ENCODE measurements at regions not wholly inside any gene's neighbourhood (a gene's known extent, or its start where the extent isn't known, plus 50 kb on each side); places are given as distances from the start of the nearest gene placed in this dataset.

DNA sequence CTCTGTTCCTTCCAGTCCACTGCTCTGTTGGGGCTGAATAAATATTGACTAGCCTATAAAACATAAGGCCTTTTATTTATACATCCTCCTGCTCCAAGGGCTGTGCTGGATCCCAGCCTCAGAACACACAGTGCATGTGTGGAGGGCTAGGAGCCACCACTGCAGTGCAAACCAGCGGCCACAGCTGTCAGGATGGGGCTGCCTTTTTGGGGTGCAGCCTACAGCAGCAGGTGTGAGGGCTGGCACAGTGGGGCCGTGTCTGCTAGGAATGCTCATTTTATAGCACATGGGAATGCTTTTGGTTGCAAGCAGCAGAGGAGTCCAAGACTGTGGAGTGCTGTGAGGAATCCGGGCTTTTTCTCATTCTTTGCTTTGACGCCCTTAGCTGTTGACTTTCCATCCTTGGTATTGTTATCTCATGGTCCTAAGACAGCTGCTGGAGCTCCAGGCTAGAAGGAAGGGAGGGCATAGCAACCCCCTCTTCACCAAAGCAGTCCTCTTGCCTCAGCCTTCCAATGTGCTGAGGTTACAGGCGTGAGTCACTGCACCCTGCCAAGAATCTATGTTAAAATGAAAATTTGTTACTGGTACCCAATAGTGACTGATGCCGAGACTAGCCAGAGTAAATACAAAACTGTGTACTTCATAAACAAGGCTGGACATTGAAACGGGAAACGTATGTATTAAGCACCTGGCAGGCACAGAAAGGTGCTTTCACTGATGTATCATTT lies 334.3 kb upstream of the GATB start:
- DNase-seq (ENCODE audit: low spot score) = no peak

DNA sequence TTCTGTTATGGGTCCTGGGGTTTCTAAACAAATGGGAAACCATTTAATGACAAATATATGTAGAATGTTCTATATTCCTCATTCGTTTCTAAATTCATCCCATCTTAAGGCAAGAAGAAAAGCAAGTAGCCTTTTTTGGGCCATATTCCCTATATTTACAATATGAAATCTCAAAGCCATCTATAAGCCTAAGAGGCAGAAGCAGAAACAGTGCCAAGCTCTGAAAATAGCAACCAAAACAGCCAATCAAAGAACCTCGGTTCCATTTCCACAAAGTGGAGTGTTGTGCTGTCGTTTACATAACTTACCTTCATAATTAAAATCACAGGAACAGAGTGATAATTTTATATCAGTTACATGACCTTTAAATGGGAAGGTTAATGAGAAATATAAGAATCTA lies 330.6 kb upstream of the GATB start:
- no peak for DNase-seq (ENCODE audit: low spot score)

DNA sequence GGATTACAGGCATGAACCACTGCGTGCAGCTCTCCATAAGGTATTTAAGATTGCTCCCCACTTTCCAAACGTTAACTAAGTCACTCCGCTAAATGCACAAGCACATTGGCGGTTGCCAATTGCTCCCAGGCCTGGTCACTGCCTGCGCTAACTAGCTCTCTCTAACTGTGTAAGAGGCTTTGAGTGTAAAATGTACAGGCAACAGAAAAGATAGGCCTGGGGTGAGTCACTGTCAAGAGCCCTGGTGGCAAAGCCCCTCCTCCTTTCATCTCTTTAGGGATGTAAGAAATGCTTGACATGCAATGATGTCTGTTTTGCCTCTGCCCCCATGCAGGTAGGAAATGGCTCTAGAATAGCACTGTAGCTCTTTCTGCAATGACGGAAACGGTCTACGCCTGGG lies 329.7 kb upstream of the GATB start:
- peak; percentile 30 for DNase-seq (ENCODE audit: low spot score)

DNA sequence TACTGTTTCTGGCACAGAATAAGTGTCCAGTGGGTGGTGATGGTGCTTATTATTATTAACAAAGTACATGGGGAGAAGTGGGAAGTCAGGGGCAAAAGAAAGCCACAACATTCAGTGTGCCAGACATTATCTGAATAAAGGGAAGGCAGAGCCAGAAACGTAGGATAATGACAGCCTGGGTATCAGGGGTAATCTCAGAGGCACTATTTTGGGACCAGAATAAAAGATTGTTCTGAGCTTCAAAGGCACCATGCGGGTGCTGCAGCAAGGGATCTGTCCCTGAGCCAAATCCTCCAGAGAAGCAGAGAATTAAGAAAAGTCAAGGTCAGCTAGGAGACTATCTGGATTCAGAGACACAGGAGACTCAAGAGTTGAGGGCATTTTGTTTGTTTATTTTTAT lies 328.8 kb upstream of the GATB start:
- no peak for DNase-seq (ENCODE audit: low spot score)

DNA sequence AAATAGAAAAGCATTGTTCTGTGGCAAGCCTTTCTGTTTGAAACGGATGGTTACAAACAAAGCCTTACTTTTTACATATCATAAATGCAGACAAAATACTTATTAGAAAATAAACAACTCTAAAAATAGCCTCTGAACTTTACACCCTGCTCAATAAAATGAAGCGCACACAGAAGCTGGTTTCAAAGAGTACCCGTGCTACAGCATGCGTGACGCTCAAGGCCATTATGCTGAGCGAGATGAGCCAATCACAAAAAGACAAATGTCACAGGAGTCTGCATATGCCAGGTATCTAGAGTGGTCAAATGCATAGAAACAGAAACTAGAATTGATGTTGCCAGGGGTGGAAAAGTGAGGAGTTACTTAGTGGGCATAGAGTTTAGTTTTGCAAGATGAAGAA lies 326.5 kb upstream of the GATB start:
- DNase-seq (ENCODE audit: low spot score) = no peak

DNA sequence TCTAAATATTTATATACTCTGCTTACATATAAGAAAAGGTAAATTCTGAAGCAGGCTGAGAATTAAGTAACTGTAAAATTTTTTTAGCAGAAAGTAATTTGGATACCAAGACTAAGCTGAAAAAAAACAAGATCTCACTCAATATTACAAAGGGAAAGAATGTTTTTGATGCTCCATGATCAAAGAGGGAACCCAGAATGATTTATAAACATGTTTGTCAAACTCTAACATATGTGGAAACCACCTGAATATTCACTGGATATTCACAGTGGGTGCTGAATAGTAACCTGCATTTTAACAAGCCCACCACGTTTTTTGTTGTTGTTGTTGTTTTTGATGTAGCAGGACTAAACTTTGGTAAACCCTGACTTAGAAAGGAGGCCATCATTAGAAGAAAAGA lies 324.9 kb upstream of the GATB start:
- DNase-seq (ENCODE audit: low spot score) = no peak

DNA sequence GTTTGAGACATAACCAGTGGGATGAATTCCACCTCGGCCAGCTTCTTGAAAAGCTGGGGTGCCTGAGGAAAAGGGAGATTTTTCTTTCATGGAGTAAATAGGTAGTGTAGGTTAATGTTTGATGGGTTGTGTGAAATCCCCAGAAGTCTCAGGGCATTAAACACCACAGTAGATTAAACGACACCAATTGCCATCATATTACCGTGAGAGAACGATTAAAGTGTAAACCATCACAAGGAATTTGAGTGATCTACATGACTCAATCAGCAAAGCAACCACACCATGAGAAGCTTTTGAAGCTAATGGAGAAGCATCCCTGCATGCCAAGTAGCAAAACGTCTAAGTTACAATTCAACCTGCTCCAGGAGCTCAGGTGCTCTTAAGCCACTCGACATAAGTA lies 322.5 kb upstream of the GATB start:
- no peak for DNase-seq (ENCODE audit: low spot score)

DNA sequence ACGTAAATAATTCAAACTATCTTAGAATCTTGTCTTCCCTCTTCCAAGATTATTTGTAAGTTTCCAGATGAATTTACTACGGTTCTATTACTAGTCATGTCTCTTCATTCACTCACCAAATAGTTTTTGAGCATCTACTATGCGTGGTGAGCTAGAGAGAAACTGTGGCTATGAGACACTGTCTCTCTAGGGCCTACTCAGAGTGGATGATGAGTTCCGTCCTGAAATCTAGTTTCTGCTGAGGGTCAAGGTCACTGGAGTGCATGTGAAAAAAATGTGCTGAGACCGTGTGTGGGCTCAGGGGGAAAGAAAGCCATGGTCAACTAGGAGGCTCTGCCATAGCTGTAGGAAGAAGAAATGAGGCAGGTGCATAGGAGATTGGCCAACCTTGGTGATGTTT lies 320.2 kb upstream of the GATB start:
- no peak for DNase-seq (ENCODE audit: low spot score)

DNA sequence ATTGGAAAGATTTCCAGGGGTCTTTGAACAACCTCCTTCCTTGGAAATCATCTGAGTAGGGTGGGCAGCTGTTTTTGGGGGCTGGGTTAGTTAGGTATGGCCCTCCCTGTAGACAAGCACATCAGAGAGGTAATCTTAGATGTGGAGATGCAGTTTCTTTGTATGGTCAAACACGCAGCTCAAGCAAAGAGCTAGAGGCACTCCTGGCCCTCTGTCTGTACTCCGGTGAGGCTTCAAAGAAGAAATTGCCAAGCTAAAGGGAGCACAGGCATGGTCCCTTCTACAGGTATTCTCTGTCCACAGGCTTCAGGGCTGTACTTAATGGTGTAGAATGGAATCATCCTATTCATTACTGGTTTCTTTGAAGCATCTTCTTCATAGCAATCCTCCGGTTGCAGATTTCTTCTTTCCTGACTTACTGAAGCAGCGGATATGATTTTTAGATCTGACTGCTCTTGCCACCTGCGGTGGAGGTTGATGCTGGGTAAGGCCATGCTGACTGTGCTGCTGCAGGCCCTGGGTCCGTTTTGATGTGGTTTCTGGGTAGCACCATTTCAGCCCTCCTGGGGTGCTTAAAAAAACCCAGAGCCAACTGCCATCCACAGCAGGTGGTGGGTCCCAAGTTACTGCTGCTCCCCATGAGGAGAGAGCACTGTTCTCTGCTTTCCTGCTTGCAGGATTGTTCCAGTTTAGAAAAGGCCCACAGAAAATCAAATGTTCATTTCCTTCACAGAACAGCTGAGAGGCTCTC lies 318.9 kb upstream of the GATB start:
- DNase-seq (ENCODE audit: low spot score) = peak; percentile 83

DNA sequence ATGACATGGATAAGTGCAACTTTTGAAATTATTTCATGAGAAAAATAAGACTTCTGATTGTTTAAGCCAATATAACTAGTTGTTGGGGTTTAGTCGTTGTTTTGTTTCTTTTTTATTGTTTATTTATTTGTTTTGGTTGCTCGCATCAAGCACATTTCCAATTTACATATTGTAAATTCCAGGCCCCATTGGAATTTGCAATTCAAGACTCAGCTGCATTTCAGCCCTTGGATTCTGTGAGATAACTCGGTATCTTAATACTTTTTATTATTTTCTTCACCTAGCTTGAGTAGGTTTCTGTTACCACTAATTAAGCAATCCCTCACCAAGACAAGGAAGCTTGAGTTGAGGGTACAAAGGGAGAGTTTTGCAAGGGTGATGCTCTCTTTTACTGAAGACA lies 318.3 kb upstream of the GATB start:
- no peak for DNase-seq (ENCODE audit: low spot score)

DNA sequence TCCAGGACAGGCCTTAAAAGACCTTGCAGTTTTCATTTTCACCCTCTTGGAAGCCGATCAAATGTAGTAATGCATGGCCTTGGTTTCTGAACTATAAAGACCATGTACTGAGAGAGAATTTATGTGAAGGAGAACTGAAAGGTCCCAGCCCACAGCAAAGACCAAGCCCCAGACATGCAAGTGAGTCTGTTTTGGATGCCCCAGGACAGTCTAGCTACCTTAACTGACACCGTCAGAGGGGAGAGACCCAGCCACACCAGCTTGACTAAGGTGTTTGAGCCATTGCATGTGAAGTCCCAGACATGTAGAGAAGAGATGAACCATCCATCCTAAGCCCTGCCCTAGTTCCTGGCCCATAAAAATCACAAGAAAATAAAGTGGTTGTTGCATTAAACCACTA lies 316.8 kb upstream of the GATB start:
- DNase-seq (ENCODE audit: low spot score) = no peak

DNA sequence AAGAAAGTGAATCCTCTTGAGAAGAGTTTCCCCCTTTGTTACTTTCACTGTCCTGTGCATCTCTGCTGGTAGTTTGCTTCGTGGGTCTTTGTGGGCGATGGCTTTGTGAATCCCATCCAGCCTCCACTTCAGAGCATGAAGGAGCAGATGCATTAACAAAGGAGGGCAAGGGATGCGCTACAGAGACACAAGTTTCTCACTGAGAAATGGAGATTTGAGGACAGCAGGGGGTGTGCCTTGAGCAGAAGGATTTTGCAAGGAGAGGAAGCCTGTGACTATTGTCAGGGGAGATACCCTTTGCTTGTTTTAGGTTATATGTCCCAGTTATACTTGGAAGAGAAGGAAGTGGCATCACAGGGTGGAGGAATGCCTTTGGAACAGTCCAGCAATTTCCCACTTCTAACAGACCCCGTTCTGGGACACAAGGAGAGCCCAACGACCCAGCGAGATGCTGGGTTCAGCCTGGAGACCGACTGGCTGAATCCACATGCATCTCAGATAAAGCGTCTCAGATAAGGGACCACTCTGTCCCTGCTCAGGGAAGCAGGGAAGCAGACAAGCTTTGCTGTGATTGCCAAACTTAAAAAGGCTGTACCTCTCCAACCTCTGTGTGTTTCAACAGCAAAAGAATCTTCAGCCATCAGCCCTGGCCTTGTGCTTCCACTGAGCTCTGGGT lies 314.6 kb upstream of the GATB start:
- no peak for DNase-seq (ENCODE audit: low spot score)

DNA sequence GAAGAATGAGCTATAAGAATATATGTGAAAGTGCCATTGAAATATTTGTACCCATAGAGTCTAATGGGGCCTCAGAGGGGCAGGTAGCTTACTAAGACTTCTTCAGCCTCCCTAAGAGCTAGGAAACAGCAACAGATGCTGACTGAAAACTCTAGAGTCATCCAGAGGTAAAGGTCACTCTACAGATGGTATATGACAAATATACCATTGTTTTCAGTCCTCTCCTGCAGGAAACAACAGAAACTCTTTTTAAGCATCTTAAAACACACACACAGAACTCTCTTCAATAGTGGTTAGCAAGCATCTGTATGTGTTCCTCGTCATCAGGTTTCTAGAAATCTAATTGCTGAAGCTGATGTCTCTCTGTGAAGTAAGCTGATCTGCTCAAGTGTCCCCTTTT lies 313.8 kb upstream of the GATB start:
- no peak for DNase-seq (ENCODE audit: low spot score)

DNA sequence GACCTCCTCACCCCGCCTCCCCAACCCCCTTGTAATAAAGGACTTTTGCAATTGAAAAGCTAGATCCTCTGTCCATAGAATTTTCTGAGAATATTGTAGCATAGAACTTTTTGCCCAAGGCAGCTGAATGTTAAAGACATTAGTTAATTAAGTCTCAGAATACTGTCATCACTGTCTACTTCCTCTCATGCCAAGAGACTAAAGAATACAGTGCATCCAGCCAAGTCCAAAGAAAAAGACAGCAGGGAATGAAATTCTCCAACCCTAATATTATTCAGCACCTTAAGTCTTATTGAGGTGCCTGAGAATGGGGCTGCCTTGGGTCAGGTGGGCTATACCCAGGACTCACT lies 313.3 kb upstream of the GATB start:
- no peak for DNase-seq (ENCODE audit: low spot score)

DNA sequence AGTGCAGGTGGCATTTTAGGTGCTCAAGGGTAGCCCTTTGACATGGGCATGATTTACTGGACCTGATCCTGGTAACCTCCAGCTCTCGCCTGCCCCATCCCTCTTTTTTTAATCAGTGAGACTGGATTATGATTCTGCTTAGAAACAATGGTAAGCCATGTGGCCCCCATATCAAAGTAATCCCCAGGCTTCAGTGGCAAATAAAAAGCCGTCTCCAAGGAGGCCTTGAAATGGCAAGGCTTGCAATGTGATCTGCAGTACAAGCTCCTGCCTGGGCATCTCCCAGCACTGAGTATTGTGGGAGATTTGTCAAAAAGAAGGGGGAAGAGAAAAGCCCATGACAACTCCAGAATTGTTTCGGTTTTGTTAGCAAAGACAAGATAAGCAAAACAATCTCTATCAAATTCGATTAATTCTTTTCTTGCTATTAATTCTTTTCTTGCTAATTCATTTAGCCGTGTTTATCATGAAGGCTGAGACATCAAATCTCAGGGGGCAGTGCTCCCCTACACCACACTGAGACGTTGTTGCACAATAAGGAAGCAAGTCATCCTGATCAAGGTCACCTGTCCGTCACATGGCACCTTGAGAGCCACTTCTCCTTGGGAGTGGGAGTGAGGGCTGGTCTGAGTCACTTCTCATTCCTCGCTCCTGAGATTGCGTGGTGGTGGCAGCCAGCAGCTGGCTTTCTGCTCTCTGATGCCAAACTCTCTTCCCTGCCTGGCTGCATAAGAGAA lies 312.7 kb upstream of the GATB start:
- DNase-seq (ENCODE audit: low spot score) = no peak

DNA sequence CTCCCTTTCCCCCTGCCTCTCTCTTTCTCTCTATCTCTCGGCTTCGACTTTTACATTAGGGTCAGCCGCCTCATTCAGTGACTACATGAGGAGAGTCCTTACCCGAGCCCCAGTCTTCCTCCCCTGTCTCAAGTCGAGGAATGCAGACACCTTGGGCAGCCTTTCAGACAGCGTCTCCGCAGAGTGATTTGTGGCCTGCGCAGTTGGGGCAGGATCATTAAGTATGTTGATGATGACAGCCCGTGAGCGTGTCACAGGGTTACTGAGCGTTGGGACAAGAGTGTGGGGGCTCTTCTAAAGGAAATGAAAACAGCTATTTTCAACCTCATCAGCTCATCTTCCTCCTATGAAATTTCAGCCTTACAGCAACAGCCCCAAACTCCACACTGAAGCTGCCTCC lies 312.1 kb upstream of the GATB start:
- DNase-seq (ENCODE audit: low spot score) = no peak

DNA sequence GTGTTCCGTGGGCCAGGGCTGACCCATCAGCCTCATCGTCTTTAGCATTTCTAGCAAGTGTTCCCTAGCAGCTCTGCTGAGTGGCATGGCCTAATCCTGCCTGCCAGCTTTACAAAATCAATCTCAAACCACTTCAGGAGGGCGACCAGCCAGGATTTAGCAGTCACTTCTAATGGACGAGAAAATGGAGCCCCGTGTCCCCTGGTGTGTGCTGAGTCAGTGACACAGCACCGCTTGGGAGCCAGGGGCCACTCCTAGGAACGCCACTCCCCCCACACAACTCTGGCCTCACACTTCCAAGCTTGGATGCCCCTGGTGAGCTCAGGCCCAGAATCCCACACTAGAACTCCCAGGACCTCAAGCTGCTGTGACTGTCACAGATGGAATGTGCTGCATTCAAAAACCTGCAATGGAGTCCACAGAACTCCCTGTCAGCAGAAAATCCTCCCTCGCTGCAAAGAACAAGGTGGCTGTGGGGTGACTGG lies 311.2 kb upstream of the GATB start:
- DNase-seq (ENCODE audit: low spot score) = no peak

DNA sequence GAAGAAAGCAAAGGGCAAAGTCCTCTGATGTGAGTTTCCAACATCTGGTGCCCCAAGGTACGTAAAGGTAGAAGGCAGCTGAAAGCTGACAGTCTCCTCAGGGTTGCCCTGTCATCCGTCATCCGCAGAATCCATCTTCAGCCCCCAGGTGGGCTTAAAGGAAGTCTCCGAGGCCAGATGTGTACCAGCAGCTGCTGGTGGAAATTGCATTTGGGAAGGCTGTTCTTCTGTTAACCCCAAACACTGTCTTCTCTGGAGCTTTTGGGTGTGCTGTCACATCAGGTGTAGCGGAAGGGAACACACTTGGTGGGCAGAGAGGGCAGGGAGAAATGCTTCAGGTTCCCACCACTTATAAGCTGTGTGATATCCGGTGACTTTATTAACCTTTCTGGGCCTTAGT lies 310.0 kb upstream of the GATB start:
- no peak for DNase-seq (ENCODE audit: low spot score)

DNA sequence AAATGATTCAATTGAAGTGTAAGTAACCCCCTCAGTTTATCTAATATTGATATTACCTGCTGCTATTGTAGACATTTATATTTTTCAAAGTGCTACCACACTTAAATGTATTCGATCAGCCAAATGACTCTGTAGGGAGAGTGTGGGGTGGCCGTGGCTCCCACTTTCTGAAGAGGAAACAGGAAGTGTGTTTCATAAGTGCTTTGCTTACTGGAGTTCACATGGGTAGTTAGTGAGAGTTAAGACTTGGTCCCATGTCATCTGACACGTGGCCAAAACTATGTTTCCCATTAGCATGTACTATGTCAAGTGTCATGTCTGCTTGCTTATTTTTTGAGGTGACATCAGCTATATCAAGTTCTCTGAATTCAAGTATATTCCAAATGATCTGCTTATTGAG lies 308.1 kb upstream of the GATB start:
- DNase-seq (ENCODE audit: low spot score) = no peak

DNA sequence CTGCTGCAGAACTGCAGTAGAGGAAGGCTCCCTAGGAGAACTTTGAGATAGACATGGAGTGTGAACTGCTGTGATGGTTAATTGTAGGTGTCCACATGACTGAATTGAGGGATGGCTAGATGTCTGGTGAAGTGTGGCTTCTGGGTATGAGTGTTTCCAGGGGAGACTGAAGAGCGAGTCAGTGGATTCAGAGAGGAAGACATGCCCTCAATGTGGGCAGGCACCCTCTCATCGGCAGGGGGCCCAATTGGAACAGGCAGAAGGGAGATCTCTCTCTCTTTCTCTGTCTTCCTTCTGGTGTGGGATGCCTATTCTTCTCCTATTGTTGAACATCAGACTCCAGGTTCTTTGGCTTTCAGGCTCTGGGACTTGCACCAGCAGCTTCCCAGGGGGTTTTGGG lies 304.7 kb upstream of the GATB start:
- DNase-seq (ENCODE audit: low spot score) = peak; percentile 9

DNA sequence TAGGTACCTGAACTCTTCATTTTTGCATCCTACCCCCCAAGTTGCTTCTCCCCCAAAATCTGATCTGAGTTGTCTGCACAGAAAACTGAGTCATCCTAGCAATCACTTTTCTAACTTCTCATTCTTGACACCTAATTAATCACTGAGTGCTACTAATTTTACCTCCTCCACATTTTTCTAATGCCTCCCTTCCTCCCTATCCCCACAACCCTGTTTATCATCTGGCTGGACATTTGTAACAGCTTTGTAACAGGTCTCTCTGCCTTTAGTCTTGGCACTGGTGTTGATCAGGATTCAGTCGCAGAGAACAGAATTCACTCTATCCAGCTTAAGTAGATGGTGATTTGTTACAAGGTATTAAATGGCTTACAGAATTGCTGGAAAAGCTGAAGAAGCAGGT lies 303.9 kb upstream of the GATB start:
- DNase-seq (ENCODE audit: low spot score) = no peak

DNA sequence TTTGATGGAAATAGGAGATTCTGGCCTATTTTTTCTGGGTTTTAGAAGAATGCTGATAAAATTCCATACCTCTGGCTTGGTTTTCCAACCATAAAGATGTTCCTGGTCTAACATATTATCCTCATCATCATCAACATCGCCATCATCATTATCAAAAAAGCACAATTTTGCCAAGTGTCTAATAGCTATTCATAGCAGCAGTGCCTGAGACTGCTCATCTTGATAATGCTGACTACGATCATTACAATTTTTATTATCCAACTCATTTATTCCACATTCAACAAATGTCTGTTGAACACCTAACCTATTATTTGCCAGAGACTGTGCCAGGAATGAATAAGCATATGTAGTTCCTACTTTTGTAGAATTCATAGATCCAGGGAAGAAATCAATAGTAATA lies 303.5 kb upstream of the GATB start:
- DNase-seq (ENCODE audit: low spot score) = no peak
